Hippocampal formation (tissue), 2 donors: ENCODE measurements at regions not wholly inside any gene's neighbourhood (a gene's known extent, or its start where the extent isn't known, plus 50 kb on each side); places are given as distances from the start of the nearest gene placed in this dataset.

ENCODE experiments used
- DNase-seq, 2 donors: peaks; one replicate each; lab custom pipeline; 2025; lab: John Stamatoyannopoulos, UW

DNA sequence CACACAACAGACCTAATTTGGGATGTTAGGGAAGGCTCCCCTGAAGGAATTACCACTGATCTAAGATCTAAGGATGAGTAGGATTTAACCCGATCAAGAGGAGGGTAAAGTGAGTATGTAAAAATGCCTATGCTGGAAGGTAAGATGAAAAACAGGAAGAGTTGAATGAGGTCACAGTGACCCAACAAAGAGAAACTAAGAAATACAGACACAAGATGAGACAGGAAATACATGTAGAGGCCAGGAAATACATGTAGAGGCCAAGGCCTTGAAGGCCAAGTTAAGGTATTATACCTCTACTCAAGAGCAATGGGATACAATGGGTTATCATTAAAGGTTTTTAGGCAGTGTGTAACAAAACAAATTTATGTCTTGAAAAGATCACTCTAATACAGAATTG, 131.6 kb upstream of the TANK start:
- no peak for DNase-seq

DNA sequence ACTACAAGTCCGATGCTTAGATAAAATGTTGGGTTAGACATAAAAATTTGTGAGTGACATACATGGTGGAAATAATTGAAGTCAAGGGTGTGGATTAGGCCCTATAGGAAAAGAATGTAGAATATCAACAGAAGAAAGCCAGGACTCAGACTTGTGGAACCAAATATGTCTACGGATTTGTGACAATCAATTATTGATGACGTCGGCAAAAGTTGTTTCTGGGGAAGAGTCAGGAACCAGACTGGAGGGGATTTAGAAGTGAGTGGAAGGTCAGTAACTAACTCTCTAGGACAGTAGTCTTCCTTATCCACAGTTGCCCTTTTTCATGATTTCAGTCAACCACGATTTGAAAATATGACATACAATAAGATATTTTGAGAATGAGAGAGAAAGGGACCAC, 130.9 kb upstream of the TANK start:
- DNase-seq: no peak

DNA sequence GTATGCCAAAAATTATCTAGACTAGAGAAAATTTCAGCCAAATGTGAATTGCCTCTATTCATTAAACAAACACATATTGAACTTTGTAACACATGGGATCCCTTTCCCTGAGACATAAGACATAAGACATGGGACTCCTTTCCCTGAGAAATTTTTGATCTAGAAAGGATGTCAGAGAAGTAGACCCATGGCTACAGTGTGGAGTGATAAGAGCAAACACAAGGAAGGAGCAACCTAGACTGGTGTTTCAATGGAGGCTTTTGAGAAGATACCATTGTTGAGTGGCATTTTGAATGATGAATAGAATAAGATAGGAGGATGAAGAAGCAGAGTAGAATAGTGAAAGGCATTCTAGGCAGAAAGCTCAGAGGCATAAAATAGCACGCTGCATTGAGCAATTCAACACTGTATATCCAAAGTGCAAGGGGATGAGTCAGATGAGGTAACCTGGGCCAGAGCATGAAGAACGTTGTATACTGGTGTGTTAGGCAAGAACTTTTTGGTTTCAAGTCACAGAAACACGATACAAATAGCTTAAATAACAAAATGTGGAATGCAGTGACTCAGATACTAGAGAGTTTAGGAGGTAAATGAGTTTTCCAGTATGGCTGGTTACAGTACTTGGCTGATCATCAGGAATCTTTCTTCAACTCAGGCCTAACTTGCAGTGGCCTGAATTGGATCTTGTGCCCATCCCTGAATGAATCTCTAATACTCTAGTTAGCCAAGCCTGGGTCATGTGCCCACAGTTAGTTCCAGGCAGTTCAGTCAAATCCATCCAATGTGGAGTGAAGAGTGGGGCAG, 129.8 kb upstream of the TANK start:
- DNase-seq: no peak

DNA sequence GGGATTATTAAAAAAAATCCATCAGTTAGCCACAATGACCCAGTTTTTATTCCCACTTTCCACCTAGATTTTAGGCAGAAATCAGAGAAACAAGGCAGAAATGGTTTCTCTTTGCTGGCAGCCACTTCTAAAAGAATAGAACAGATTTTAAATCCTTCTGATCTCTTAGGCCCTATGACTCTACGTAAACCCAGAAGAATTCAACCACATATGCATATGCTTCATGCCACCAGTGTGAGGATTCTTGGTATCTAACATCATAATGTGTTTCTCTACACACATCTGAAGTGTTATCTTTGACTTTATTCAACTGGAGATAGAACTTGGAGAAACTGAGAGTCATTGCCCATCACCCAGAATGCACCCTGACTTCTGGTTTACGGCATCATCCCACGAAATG, 128.7 kb upstream of the TANK start:
- DNase-seq: no peak

DNA sequence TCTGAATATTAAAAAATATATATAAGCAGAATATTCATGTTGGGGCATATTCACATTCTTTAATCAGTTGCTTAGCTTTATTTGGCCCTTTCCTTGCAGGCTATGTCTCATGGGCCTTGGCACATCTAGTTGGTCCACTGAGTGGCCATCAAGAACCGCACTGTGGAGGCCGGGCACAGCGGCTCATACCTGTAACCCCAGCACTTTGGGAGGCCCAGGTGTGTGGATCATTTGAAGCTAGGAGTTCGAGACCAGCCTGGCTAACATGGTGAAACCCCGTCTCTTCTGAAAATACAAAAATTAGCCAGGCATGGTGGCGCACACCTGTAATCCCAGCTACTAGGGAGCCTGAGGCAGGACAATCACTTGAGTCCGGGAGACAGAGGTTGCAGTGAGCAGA, 127.6 kb upstream of the TANK start:
- no peak for DNase-seq

DNA sequence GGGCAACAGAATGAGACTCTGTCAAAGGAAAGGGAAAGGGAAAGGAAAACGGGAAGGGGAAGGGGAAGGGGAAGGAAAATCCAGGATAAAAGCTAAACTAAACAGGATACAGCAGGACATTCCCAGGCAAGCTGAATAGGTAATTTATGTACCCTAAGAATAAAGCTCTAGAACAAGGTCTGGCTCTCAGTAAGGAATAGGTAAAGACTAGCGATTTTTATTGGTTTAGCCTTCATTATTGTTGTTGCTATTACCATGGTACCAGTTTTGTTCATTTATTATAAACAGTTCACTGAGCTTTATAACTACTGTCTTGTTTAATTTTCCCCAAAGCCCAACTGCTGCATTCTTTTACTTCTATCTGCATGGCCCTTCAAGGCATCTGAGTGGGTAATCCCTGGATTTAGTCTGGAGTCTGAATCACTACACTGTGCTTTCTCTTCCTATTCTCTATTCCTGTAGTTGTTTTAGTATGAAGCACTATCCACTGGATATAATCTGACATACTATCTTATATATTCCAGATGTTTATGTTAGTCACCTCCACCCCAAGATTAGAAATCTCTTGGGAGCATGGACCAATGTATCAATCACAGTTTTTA, 127.1 kb upstream of the TANK start:
- no peak for DNase-seq

- DNase-seq: no peak
Observed at GRCh38 chr2:161036926-161037325, 123.3 kb upstream of the TANK start.

GRCh38 chr2:161039071-161039470, 121.2 kb upstream of the TANK start:
- DNase-seq: no peak

DNA sequence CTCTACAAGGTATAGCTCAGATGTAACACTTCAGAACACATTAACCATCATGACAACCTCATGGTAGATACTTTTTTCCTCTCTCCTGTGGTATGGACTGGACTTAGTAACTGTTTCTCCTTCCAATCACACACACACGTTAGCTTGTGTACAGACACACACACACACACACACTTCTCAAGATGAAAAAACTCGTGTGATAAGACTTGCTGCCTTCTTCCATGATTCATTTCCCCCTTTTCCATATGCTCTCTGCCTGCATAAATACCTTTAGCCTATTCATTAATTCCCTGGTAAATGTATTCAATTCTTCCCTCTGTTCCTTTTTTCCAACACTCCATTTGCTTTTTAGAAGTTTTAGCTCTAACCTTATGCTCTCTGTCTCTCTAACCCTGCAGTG, 118.9 kb upstream of the TANK start:
- no peak for DNase-seq

- DNase-seq: no peak
Observed at GRCh38 chr2:161042990-161043625, 117.1 kb upstream of the TANK start.

DNA sequence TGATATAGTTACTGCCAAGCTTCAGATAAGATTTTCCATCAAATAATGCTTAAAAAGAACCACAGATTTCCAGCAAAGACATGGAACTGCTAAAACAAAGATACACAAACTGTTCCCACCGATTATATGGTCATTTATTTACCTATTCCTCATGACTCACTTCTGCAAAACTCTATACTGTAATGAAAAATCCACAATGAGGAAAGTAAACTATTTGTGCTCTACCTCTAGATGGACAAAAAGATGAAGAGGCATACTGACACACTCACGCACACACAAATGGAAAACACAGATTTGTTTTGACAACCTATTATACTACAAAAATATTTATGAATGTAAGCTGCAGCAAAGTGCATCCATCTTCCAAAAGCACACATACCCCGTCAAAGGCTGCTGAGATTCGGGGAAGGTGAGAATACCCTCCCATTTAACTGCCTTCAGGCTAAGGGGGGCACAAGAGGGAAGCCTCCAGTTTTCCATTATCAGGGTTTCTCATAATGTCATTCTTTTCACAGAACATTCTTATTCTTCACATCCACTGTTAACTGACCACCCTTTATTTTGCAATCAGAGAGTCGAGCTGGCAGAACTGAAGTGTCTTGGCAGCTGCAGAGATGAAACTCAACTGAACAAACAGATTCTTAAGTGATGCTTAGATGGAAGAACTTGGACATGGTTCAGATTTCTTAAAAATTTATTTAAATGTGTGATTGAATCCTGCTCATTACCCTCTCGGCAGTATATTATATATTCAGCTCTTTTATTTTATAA, 115.9 kb upstream of the TANK start:
- no peak for DNase-seq

GRCh38 chr2:161044921-161045320, 115.3 kb upstream of the TANK start:
- DNase-seq: no peak

GRCh38 chr2:161045726-161046125, 114.5 kb upstream of the TANK start:
- DNase-seq: no peak

- DNase-seq: no peak
Observed at GRCh38 chr2:161046876-161047275, 113.4 kb upstream of the TANK start.

GRCh38 chr2:161048317-161048716, 111.9 kb upstream of the TANK start:
- no peak for DNase-seq

DNA sequence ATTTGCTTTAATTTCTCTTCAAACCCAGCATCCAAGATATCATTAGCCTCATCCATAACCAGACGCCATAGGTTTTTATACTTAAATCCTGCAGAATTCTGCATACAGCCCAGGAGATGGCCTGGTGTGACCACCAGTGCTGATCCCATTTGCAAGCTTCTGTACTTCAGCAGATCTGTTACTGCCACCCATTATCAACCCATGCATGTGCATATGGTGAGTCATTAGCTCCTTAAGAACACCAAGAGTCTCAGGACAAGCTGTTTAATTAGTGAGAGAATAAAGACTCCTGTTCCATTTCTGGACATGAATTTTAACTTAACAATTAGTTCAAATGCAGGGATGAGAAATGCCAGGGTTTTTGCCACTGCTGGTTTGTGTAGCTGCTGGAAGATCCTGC, 110.7 kb upstream of the TANK start:
- no peak for DNase-seq

GRCh38 chr2:161052214-161052613, 108.0 kb upstream of the TANK start:
- DNase-seq: no peak

DNA sequence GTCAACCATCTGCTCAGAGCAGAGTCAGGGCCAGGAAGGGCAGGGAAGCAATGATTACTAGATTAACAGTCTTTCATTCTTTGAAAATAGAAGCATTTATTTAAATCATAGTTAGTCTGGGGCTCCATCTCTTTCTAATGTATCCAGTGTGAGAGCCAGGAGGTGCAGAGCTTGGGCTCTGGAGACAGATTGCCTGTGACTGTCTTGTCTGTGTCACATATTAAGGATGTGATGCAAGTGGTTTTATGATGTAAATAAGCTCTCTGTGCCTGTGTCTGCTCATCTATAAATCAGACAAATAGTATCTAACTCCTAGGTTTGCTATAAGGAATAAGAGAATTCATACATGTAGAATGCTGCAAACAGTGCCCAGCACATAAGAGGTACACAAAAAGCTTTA, 104.9 kb upstream of the TANK start:
- no peak for DNase-seq

DNA sequence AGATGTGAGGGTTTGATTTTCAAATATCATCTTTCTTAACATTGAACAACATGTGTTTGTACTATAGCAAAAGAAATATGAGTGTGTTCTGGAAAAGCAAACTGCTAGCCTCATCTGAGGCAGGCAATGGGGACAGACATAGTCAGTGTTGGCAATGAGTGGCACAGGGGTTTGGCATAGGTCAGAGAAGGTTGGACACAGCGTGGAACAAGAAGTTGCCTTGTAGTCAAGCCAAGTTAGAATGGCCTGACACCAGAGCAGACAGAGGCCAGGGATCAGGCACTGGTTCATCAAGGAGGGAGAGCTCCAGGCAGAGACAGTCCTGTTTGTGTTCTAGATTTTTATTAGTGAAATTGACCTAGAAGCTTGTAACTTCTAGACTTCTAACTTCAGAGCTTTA, 100.8 kb upstream of the TANK start:
- DNase-seq: no peak

- DNase-seq: no peak
Observed at GRCh38 chr2:161061786-161062185, 98.4 kb upstream of the TANK start.

DNA sequence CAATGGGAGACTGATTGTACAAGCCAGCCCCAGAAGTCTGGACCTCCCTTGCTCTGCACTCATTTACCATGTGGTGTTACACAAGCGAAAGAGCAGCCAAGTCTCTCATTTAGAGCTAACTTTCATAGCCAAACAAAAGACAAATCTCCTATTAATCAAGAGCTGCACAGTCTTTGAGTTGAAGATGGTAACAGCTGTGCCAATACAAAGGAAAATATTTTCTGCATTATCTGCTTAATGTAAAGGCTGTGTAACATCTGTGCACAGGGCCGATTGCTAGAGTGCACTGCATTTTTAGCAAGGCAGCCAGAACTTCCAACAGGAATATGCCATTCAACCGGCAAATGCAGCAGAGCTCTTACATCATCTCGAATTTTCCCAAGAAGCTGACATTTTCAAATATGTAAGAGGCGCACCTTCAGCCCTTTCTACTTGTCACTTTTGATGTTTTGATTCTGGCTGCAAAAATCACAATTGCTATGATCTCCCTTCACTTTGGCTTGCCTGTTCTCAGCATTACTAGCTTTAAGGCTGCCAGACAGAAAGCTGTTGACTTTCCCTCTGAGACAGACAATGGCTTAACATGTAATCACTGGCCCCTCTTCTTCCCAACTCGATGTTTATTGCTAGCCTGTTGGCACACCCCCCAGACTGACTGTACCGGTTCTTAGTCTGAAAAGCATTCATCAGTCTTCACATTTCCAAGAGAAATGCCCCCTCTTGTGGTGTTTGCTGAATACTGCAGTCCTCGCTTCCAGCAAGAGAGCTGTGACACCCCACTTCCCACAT, 96.9 kb upstream of the TANK start:
- peak; percentile 65 to 87 for DNase-seq

- no peak for DNase-seq
Observed at GRCh38 chr2:161063946-161064306, 96.3 kb upstream of the TANK start.
